ENCODE measurements at regions not wholly inside any gene's neighbourhood (a gene's known extent, or its start where the extent isn't known, plus 50 kb on each side); places are given as distances from the start of the nearest gene placed in this dataset.

GRCh38 chr5:72032788-72033187 lies 74.5 kb upstream of the MAP1B start:
- no peak overlapping the region for H3K9ac ChIP-seq
- H3K27me3 ChIP-seq, result no peaks in the 10 kb centered on the region
- no peaks in the 10 kb centered on the region for H3K4me1 ChIP-seq
- no peak overlapping the region for H3K27ac ChIP-seq
- no peak overlapping the region for H3K4me2 ChIP-seq
- no peak overlapping the region for H3K4me3 ChIP-seq
- H3K36me3 ChIP-seq, result no peaks in the 10 kb centered on the region
- TF ChIP-seq Cebpa-rat (IDR thresholded peaks at IDR 0.05), result no peak
- 0 out of 22 replicates have a peak, but pooled peaks cover 0 to 3% (median 0%) of the 10 kb centered on the region in 11 experiments for H3K9me3 ChIP-seq (replicated peaks in 1 of 11)
- H4K20me1 ChIP-seq, result no peaks in the 10 kb centered on the region

DNA sequence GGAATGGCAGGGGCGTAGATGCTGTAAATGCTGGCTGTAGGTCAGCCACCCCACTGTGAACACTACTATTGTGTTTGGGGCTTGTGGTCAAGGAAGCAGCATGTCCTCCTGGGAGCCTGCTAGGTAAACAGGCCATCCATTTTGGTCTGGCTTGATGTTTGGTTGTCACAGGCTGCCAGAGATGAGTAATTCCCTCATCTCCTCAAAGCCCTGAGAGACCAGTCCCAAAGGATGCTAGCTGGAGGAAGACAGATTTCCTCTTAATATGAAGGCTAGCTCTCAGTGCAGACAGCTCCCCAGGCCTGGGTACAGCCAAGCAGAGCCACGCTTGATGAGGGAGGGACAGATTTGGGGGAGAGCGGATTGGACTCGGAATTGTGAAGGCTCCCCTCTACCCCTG lies 72.5 kb upstream of the MAP1B start:
- no peak for TF ChIP-seq Cebpa-rat (IDR thresholded peaks at IDR 0.05)
- no peaks in the 10 kb centered on the region for H3K4me1 ChIP-seq
- H3K27me3 ChIP-seq, result no peaks in the 10 kb centered on the region
- H3K9me3 ChIP-seq (replicated peaks in 1 of 11), result no peaks in the 10 kb centered on the region
- no peak overlapping the region for H3K9ac ChIP-seq
- no peak overlapping the region for H3K4me3 ChIP-seq
- no peaks in the 10 kb centered on the region for H4K20me1 ChIP-seq
- no peak overlapping the region for H3K27ac ChIP-seq
- no peak overlapping the region for H3K4me2 ChIP-seq
- H3K36me3 ChIP-seq, result no peaks in the 10 kb centered on the region

- Histone ChIP-seq H3K4me1 (no peaks in the 10 kb centered on the region), H3K4me2 (no peak overlapping the region), H3K27ac (no peak overlapping the region), H3K4me3 (no peak overlapping the region), H3K36me3 (no peaks in the 10 kb centered on the region), H3K9ac (no peak overlapping the region), H3K27me3 (no peaks in the 10 kb centered on the region), H4K20me1 (no peaks in the 10 kb centered on the region), H3K9me3 (replicated peaks in 1 of 11) (no peaks in the 10 kb centered on the region)
- TF ChIP-seq Cebpa-rat (IDR thresholded peaks at IDR 0.05), result no peak
Observed at GRCh38 chr5:72035831-72036230, 71.4 kb upstream of the MAP1B start.

DNA sequence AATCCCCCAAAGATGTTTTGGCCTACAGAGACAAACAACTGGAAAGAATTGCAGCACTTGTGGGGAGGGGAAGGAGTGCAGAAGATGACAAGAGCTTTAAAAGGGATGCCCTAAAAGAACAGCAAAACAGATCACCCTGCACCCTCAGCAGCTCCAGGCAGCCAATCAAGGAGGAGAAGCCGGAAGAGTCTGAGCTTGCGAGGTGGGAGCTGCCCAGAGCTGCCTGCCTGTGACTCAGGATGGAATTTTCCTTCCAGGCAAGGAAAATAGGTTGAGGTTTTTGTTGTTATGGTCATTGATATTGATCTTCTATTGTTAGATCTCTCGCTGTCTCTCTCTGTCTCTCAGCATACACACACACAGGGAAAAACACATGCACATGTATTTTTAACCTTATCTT lies 70.3 kb upstream of the MAP1B start:
- Histone ChIP-seq H4K20me1 (no peaks in the 10 kb centered on the region), H3K9ac (no peak overlapping the region), H3K4me3 (no peak overlapping the region), H3K4me1 (no peaks in the 10 kb centered on the region), H3K9me3 (replicated peaks in 1 of 11) (no peaks in the 10 kb centered on the region), H3K36me3 (no peaks in the 10 kb centered on the region), H3K27ac (no peak overlapping the region), H3K27me3 (no peaks in the 10 kb centered on the region), H3K4me2 (no peak overlapping the region)
- TF ChIP-seq Cebpa-rat (IDR thresholded peaks at IDR 0.05), result no peak

GRCh38 chr5:72040513-72040912 lies 66.8 kb upstream of the MAP1B start:
- Histone ChIP-seq H3K4me2 (no peak overlapping the region), H3K27me3 (no peaks in the 10 kb centered on the region), H3K9me3 (replicated peaks in 1 of 11) (no peaks in the 10 kb centered on the region), H3K27ac (no peak overlapping the region), H3K36me3 (no peaks in the 10 kb centered on the region), H3K4me3 (no peak overlapping the region), H3K9ac (no peak overlapping the region), H4K20me1 (no peaks in the 10 kb centered on the region), H3K4me1 (no peaks in the 10 kb centered on the region)
- TF ChIP-seq Cebpa-rat (IDR thresholded peaks at IDR 0.05), result no peak

GRCh38 chr5:72041654-72042053 lies 65.6 kb upstream of the MAP1B start:
- Histone ChIP-seq H3K27me3 (no peaks in the 10 kb centered on the region), H3K4me1 (no peaks in the 10 kb centered on the region), H3K9me3 (replicated peaks in 1 of 11) (no peaks in the 10 kb centered on the region), H3K27ac (no peak overlapping the region), H3K36me3 (no peaks in the 10 kb centered on the region), H3K4me3 (no peak overlapping the region), H3K9ac (no peak overlapping the region), H4K20me1 (no peaks in the 10 kb centered on the region), H3K4me2 (no peak overlapping the region)
- TF ChIP-seq Cebpa-rat (IDR thresholded peaks at IDR 0.05), result no peak

DNA sequence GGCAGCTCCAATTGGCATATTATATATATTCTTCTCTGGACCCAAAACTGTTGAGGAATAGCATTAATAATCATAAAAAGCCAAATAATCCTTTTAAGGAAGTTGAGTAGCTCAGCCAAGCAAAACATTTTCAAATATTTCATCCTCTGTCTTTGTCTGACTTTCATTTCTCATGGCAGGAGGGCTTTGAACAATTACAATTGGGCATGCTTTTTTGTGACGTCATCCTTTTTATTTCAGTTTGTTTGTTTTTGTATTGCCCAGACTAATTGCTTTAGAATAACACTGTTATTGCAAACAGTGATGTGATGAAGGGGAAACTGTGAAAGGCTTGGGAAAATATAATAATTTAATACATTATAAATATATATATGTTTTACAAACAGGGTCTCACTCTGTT lies 65.2 kb upstream of the MAP1B start:
- TF ChIP-seq Cebpa-rat (IDR thresholded peaks at IDR 0.05), result no peak
- Histone ChIP-seq H3K9ac (no peak overlapping the region), H3K9me3 (replicated peaks in 1 of 11) (peaks cover 0 to 3% (median 0%) of the 10 kb centered on the region in 11 experiments; a peak in 3 of 22 replicates), H3K36me3 (no peaks in the 10 kb centered on the region), H4K20me1 (no peaks in the 10 kb centered on the region), H3K27me3 (no peaks in the 10 kb centered on the region), H3K4me2 (no peak overlapping the region), H3K27ac (no peak overlapping the region), H3K4me1 (no peaks in the 10 kb centered on the region), H3K4me3 (no peak overlapping the region)

DNA sequence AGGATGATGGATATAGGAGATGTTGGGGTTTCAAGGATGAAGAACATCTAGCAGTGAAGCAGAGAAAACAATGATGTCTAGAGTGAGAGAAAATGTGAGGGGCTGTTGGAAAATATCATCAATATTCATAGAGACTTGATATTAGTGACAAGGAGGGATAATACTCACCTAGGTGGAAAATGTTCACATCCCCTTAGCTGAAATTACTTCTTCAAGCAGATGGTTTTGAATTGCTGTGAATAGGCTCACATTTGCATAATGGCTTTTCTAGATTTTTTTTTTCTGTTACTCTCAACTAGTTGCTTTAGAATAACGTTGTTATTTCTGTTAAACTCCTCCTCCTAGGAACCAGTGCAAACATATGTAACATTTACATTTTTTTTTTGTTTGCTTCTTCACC lies 61.6 kb upstream of the MAP1B start:
- TF ChIP-seq Cebpa-rat (IDR thresholded peaks at IDR 0.05), result no peak
- H3K9ac ChIP-seq, result no peak overlapping the region
- H3K4me3 ChIP-seq, result no peak overlapping the region
- H3K27ac ChIP-seq, result no peak overlapping the region
- H3K4me1 ChIP-seq, result no peaks in the 10 kb centered on the region
- no peaks in the 10 kb centered on the region for H4K20me1 ChIP-seq
- no peaks in the 10 kb centered on the region for H3K27me3 ChIP-seq
- H3K36me3 ChIP-seq, result no peaks in the 10 kb centered on the region
- H3K4me2 ChIP-seq, result no peak overlapping the region
- peaks cover 0 to 9% (median 0%) of the 10 kb centered on the region in 11 experiments; a peak in 4 of 22 replicates for H3K9me3 ChIP-seq (replicated peaks in 1 of 11)

DNA sequence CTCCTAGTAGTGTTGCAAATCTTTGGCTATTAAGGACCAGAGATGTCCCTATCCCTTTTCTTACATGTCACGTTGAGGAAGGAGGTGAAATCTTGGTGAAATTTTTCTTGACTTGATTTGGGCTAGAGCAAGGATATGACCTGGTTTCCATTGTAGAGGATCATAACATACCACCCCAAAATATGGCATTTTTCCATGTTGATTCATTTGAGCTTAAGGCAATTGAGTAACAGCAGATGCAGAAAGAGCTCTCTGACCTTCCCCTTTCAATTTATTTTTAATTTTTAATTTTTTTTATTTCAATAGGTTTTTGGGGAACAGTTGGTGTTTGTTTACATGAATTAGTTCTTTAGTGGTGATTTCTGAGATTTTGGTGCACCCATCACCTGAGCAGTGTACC lies 61.2 kb upstream of the MAP1B start:
- Histone ChIP-seq H3K4me1 (no peaks in the 10 kb centered on the region), H4K20me1 (no peaks in the 10 kb centered on the region), H3K27ac (no peak overlapping the region), H3K36me3 (no peaks in the 10 kb centered on the region), H3K4me3 (no peak overlapping the region), H3K9ac (no peak overlapping the region), H3K4me2 (no peak overlapping the region), H3K27me3 (no peaks in the 10 kb centered on the region), H3K9me3 (replicated peaks in 1 of 11) (peaks cover 0 to 9% (median 0%) of the 10 kb centered on the region in 11 experiments; a peak in 4 of 22 replicates)
- no peak for TF ChIP-seq Cebpa-rat (IDR thresholded peaks at IDR 0.05)

GRCh38 chr5:72055636-72056035 lies 51.6 kb upstream of the MAP1B start:
- Histone ChIP-seq H3K9ac (no peak overlapping the region), H4K20me1 (no peaks in the 10 kb centered on the region), H3K4me3 (no peak overlapping the region), H3K27me3 (no peaks in the 10 kb centered on the region), H3K4me1 (no peaks in the 10 kb centered on the region), H3K4me2 (no peak overlapping the region), H3K9me3 (replicated peaks in 1 of 11) (no peaks in the 10 kb centered on the region), H3K27ac (no peak overlapping the region), H3K36me3 (no peaks in the 10 kb centered on the region)
- no peak for TF ChIP-seq Cebpa-rat (IDR thresholded peaks at IDR 0.05)
